ENCODE measurements at regions not wholly inside any gene's neighbourhood (a gene's known extent, or its start where the extent isn't known, plus 50 kb on each side); places are given as distances from the start of the nearest gene placed in this dataset.

DNA sequence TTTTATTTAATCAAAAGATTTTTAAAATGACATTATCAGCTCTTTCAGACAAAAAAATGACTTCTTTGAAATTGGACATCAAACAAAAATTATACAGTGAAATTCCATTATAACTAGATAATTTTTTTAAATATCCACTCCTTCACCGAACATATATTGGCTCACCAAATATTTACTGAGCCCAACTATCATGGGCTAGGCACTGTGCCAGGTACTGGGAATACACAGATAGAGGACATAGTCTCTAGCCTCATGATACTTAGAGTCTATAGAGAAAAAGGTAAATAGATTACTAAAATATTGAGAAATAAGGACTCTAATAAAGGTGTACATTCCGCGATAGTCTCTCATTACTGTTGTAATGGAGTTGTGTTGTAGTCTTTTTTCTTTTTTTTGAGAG is 219.9 kb downstream of the SEC23A start:
- no peak for TF ChIP-seq CTCF (IDR thresholded peaks at IDR 0.05; ENCODE audit: low read depth, low read length)
- TF ChIP-seq EZH2phosphoT487 (IDR thresholded peaks at IDR 0.05; ENCODE audit: low read depth): no peak

All from OCI-LY3 (cell line).